A549 (cell line): ENCODE measurements at regions not wholly inside any gene's neighbourhood (a gene's known extent, or its start where the extent isn't known, plus 50 kb on each side); places are given as distances from the start of the nearest gene placed in this dataset.
A peak's percentile ranks its signal among the peaks of the same experiment; 100 is the strongest.

Experiments used
- ATAC-seq, 2 experiments: fragments of 200-7000 bp in 1 of 2; fragments of >200 bp in 1 of 2; cut with Nextera tagmentation in 1 of 2; cut with Tn5 transposase in 1 of 2; 3 replicates each; pipeline versions ENCODE4 v1.8.0 to v1.9.1; 2018 to 2020; ENCODE audit warnings: mild to moderate bottlenecking in 1 of 2, moderate library complexity in 1 of 2
- CTCF ChIA-PET: fragments of 300-600 bp; sonication (Branson Sonifier 250); formaldehyde crosslinking; extraction: SDS; loops from one replicate; lab custom pipeline; 2021; ENCODE audit warnings: antibody characterized with exemption, inconsistent platforms; lab: Yijun Ruan, JAX
- POLR2A ChIA-PET: fragments of 350-600 bp; formaldehyde crosslinking; extraction: SDS; loops from one replicate; lab custom pipeline; 2021; ENCODE audit warnings: antibody characterized with exemption, inconsistent platforms; lab: Yijun Ruan, JAX
- DNase-seq, 2 experiments: peaks; one replicate each; pipeline versions ENCODE4 v3.0.0 to v3.0.0-alpha.2; 2011 to 2016; ENCODE audit warnings: low read depth in 1 of 2, low spot score in 1 of 2
- FAIRE-seq: peaks from 2 replicates; lab custom pipeline; 2011; peaks lifted over from hg19 to GRCh38; lab: Jason Lieb, UNC
- H3K27ac ChIP-seq, 2 experiments: fragments of >200 bp; sonication (Bioruptor Twin); formaldehyde crosslinking; 3 replicates each; pipeline ENCODE4 v1.5.1; 2016 to 2017
- H3K4me1 ChIP-seq: fragments of >200 bp; sonication (Bioruptor Twin); formaldehyde crosslinking; 3 replicates; pipeline ENCODE4 v1.6.1; 2016
- H3K4me2 ChIP-seq: fragments of >200 bp; sonication (Bioruptor Twin); formaldehyde crosslinking; 3 replicates; pipeline ENCODE4 v1.6.1; 2016
- H3K4me3 ChIP-seq: fragments of >200 bp; sonication (Bioruptor Twin); formaldehyde crosslinking; 3 replicates; pipeline ENCODE4 v1.5.1; 2016
- H3K9me3 ChIP-seq: fragments of >200 bp; sonication (Bioruptor Twin); formaldehyde crosslinking; 3 replicates; pipeline ENCODE4 v1.6.1; 2016
- CEBPB ChIP-seq, 2 experiments: fragments of >200 bp in 1 of 2; sonication (Bioruptor Twin) in 1 of 2; formaldehyde crosslinking in 1 of 2; IDR thresholded peaks; 2 replicates each; pipeline ENCODE4 v1.6.1; 2012 to 2016
- E2F6 ChIP-seq: IDR thresholded peaks from 2 replicates; pipeline ENCODE4 v1.6.1; 2012; ENCODE audit warnings: low read depth, borderline replicate concordance
- ESRRA ChIP-seq: fragments of 150-350 bp; IDR thresholded peaks from 2 replicates; pipeline ENCODE4 v1.6.1; 2014; ENCODE audit warnings: mild to moderate bottlenecking, low read length, borderline replicate concordance
- HEYL ChIP-seq: fragments of 250-450 bp; sonication (Bioruptor Pico); IDR thresholded peaks from 2 replicates; pipeline ENCODE4 v1.8.0; 2021; ENCODE audit warnings: mild to moderate bottlenecking, moderate library complexity
- HMGXB4 ChIP-seq: fragments of 250-450 bp; sonication (Bioruptor Pico); IDR thresholded peaks from 2 replicates; pipeline ENCODE4 v1.5.0; 2021; ENCODE audit warnings: mild to moderate bottlenecking, moderate library complexity, borderline replicate concordance
- MAX ChIP-seq: IDR thresholded peaks from 2 replicates; pipeline ENCODE4 v1.6.1; 2012
- MAZ ChIP-seq: fragments of 150-350 bp; IDR thresholded peaks from 2 replicates; pipeline ENCODE4 v1.6.1; 2014; ENCODE audit warnings: antibody characterized with exemption, low read depth, low read length, borderline replicate concordance
- NPAS2 ChIP-seq: fragments of 250-450 bp; sonication (Bioruptor Pico); IDR thresholded peaks from 2 replicates; pipeline ENCODE4 v1.8.0; 2022; ENCODE audit warnings: mild to moderate bottlenecking, moderate library complexity, borderline replicate concordance
- NR3C1 ChIP-seq: fragments of >200 bp; sonication (Bioruptor Twin); formaldehyde crosslinking; IDR thresholded peaks from 3 replicates; pipeline ENCODE4 v1.6.1; 2017
- POLR2A ChIP-seq: IDR thresholded peaks from 2 replicates; pipeline ENCODE4 v1.6.1; 2012; ENCODE audit warnings: mild to moderate bottlenecking, low read length
- RAD21 ChIP-seq, 2 experiments: fragments of >200 bp in 1 of 2; sonication (Bioruptor Twin) in 1 of 2; formaldehyde crosslinking in 1 of 2; IDR thresholded peaks in 1 of 2; conservative IDR thresholded peaks in 1 of 2; 2 replicates in 1 of 2; 3 replicates in 1 of 2; pipeline ENCODE4 v1.6.1; 2012 to 2018; ENCODE audit warnings: inconsistent platforms in 1 of 2
- RCOR1 ChIP-seq: fragments of 150-350 bp; IDR thresholded peaks from 2 replicates; pipeline ENCODE4 v1.6.1; 2014; ENCODE audit warnings: antibody characterized with exemption, low read length, low read depth
- RFX5 ChIP-seq: fragments of 450-650 bp; IDR thresholded peaks from 2 replicates; pipeline ENCODE4 v1.7.1; 2014; ENCODE audit warnings: antibody characterized with exemption, mild to moderate bottlenecking, moderate library complexity
- ZFP36 ChIP-seq: fragments of 450-650 bp; IDR thresholded peaks from 2 replicates; pipeline ENCODE4 v1.6.1; 2014; ENCODE audit warnings: borderline replicate concordance; ENCODE audit not compliant: partially characterized antibody
- WGBS: methylation state at CpG from one replicate; pipeline ENCODE4 v1.1.6; 2017; ENCODE audit errors: missing lambda C conversion rate; 5-methylcytosine and 5-hydroxymethylcytosine counted together

GRCh38 chr14:100469632-100470522 lies 117.3 kb downstream of the BEGAIN start:
- TF ChIP-seq CEBPB (IDR thresholded peaks at IDR 0.05) = no peak
- peak; percentile 52 for TF ChIP-seq ZFP36

GRCh38 chr14:100470523-100470897 lies 116.7 kb downstream of the BEGAIN start:
- no peak for DNase-seq
- ChIA-PET CTCF (interaction anchor here (1.0 to 3.4 kb wide), 5 partner anchors 10 to 183 kb away, joined by 3 to 13 read pairs (median 3); no protein-coding TSS in a partner anchor), POLR2A (no interaction called here)
- ATAC-seq = peak in 1 of 2 experiments; percentile 69; a peak in 3 of 6 replicates
- H3K27ac ChIP-seq = no peak overlapping the region
- no peak overlapping the region for H3K4me2 ChIP-seq
- TF ChIP-seq RFX5 (no peak), NPAS2 (no peak), POLR2A (no peak)
- WGBS = 97% methylated on average over 2 of the region's 2 CpGs
- H3K4me1 ChIP-seq = peaks cover 11% of the 10 kb centered on the region
- FAIRE-seq = no peak
- H3K4me3 ChIP-seq = no peak overlapping the region
- no peaks in the 10 kb centered on the region for H3K9me3 ChIP-seq

More at GRCh38 chr14:100469632-100470522, 117.3 kb downstream of the BEGAIN start:
- H3K4me3 ChIP-seq = no peak overlapping the region
- DNase-seq (no peak), ATAC-seq (no peak), FAIRE-seq (no peak)
- H3K4me1 ChIP-seq = peaks cover 8% of the 10 kb centered on the region; the same call in 2 of the 3 replicates
- ChIA-PET CTCF (interaction anchor here (1.3 to 3.4 kb wide), 4 partner anchors 9 to 184 kb away, joined by 3 to 13 read pairs (median 4); no protein-coding TSS in a partner anchor), POLR2A (no interaction called here)
- no peak overlapping the region for H3K27ac ChIP-seq
- no peak overlapping the region for H3K4me2 ChIP-seq
- WGBS = 94% methylated on average over 6 of the region's 6 CpGs
- H3K9me3 ChIP-seq = no peaks in the 10 kb centered on the region

- Histone ChIP-seq H3K4me1 (peaks cover 20% of the 10 kb centered on the region), H3K9me3 (no peaks in the 10 kb centered on the region), H3K4me3 (no peak overlapping the region), H3K4me2 (no peak overlapping the region), H3K27ac (peak overlapping the region in 1 of 2 experiments; percentile 9; a peak in 2 of 6 replicates)
- FAIRE-seq (no peak), ATAC-seq (no peak), DNase-seq (no peak)
- CTCF ChIA-PET = interaction anchor here (1.0 to 1.3 kb wide), 4 partner anchors 12 to 174 kb away, joined by 3 to 4 read pairs (median 3); no protein-coding TSS in a partner anchor
- WGBS = 71% methylated on average over 14 of the region's 16 CpGs
- POLR2A ChIA-PET = no interaction called here
- TF ChIP-seq ESRRA (no peak), MAX (no peak), HMGXB4 (CRISPR knock-in tag) (no peak)
Measured at GRCh38 chr14:100471441-100472093, 115.7 kb downstream of the BEGAIN start.

- no peak overlapping the region for H3K4me2 ChIP-seq
- H3K9me3 ChIP-seq = no peaks in the 10 kb centered on the region
- TF ChIP-seq HEYL (CRISPR knock-in tag) = no peak
- TF ChIP-seq RAD21 (conservative IDR thresholded peaks at IDR 0.05 in 1 of 2, IDR thresholded peaks at IDR 0.05 in 1 of 2) = no peak
- no peak for TF ChIP-seq HMGXB4 (CRISPR knock-in tag)
- no peak for TF ChIP-seq CEBPB (IDR thresholded peaks at IDR 0.05)
- TF ChIP-seq MAZ = no peak
- no peak for TF ChIP-seq RCOR1
- no peak for TF ChIP-seq NR3C1
- no peak for TF ChIP-seq E2F6
- ATAC-seq (no peak), DNase-seq (no peak), FAIRE-seq (no peak)
- peaks cover 25% of the 10 kb centered on the region for H3K4me1 ChIP-seq
- POLR2A ChIA-PET = no interaction called here
- 64% methylated on average over 6 of the region's 7 CpGs for WGBS
- H3K27ac ChIP-seq = peak overlapping the region in 1 of 2 experiments; percentile 9; a peak in 2 of 6 replicates
- CTCF ChIA-PET = interaction anchor here (0.6 to 1.1 kb wide), 3 partner anchors 18 to 286 kb away, joined by 3 to 4 read pairs (median 4); no protein-coding TSS in a partner anchor
- H3K4me3 ChIP-seq = no peak overlapping the region
Measured at GRCh38 chr14:100472094-100472455, 115.1 kb downstream of the BEGAIN start.
